HG02588 (cell line): ENCODE measurements at regions not wholly inside any gene's neighbourhood (a gene's known extent, or its start where the extent isn't known, plus 50 kb on each side); places are given as distances from the start of the nearest gene placed in this dataset.

Experiments
- ATAC-seq: cut with Tn5 transposase; IDR thresholded peaks from one replicate; pipeline ENCODE4 v1.9.1; 2021; ENCODE audit warnings: mild to moderate bottlenecking, moderate library complexity; ENCODE audit not compliant: unreplicated experiment

- ATAC-seq: no peak
Measured at GRCh38 chr3:31244929-31245817, 287.6 kb upstream of the STT3B start.

GRCh38 chr3:31246293-31247062 is 286.2 kb upstream of the STT3B start:
- no peak for ATAC-seq

GRCh38 chr3:31247063-31247447 is 285.7 kb upstream of the STT3B start:
- no peak for ATAC-seq

- ATAC-seq: peak; percentile 64
Measured at GRCh38 chr3:31247850-31248562, 284.7 kb upstream of the STT3B start.

- ATAC-seq: no peak
Measured at GRCh38 chr3:31248563-31248992, 284.1 kb upstream of the STT3B start.

GRCh38 chr3:31249545-31249944 is 283.2 kb upstream of the STT3B start:
- ATAC-seq: no peak

GRCh38 chr3:31250116-31250777 is 282.5 kb upstream of the STT3B start:
- no peak for ATAC-seq

- ATAC-seq: no peak
Measured at GRCh38 chr3:31251083-31251482, 281.6 kb upstream of the STT3B start.

- peak; percentile 40 for ATAC-seq
Measured at GRCh38 chr3:31252216-31253185, 280.2 kb upstream of the STT3B start.

GRCh38 chr3:31253782-31254181 is 278.9 kb upstream of the STT3B start:
- no peak for ATAC-seq

- ATAC-seq: no peak
Measured at GRCh38 chr3:31254483-31254882, 278.2 kb upstream of the STT3B start.

GRCh38 chr3:31255007-31255581 is 277.6 kb upstream of the STT3B start:
- no peak for ATAC-seq

GRCh38 chr3:31262201-31262600 is 270.5 kb upstream of the STT3B start:
- no peak for ATAC-seq

- no peak for ATAC-seq
Measured at GRCh38 chr3:31263897-31264296, 268.8 kb upstream of the STT3B start.

- ATAC-seq: no peak
Measured at GRCh38 chr3:31265646-31266428, 266.9 kb upstream of the STT3B start.

- no peak for ATAC-seq
Measured at GRCh38 chr3:31268868-31269267, 263.9 kb upstream of the STT3B start.

- ATAC-seq: no peak
Measured at GRCh38 chr3:31270010-31270409, 262.7 kb upstream of the STT3B start.

- ATAC-seq: no peak
Measured at GRCh38 chr3:31274326-31275024, 258.2 kb upstream of the STT3B start.
